NCI-H345 treated with DMSO at 0.1 percent for 48 hours (cell line): ENCODE measurements at regions not wholly inside any gene's neighbourhood (a gene's known extent, or its start where the extent isn't known, plus 50 kb on each side); places are given as distances from the start of the nearest gene placed in this dataset.

Source experiments
- DNase-seq: peaks from one replicate; lab custom pipeline; 2025; ENCODE audit not compliant: unreplicated experiment; lab: John Stamatoyannopoulos, UW

- DNase-seq, result no peak
These were observed 197.8 kb downstream of the ZNF648 start for GRCh38 chr1:181863736-181864135.

DNA sequence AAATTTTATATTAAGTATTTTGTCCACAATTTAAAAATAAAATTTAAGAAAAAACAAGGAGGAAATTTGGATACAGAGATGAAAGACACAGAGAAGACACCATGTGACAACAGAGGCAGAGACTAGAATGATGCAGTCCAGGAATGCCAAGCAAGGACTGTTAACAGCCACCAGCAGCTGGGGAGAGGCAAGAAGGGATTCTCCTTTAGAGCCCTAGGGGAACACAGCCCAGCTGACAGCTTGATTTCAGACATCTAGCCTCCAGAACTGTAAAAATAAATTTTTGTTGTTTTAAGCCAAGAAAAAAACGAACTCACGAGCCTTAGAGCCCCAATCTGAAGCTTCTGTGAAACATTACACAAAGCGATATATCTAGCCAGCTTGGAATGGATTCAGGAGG, 198.5 kb downstream of the ZNF648 start:
- DNase-seq, result no peak

DNA sequence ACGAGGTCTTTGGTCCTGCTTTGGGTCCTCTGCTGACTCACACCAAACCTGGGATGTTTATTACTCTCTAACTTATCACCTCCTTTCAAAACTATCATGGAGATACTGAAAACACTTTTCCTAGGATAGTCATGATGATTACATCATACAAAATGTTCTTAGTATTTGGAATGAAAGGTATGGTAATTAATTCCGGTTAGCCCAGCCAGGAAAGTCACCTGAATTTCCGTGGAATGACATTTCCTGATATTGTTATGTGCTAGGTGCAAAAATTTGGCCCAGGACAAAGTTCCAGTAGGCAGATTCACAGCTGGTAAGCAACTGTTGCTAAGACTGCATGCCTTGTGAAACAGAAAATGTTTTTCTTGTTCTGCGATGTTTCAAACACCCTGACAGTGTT, 203.4 kb downstream of the ZNF648 start:
- no peak for DNase-seq
